Gastrocnemius medialis (tissue), 4 donors: ENCODE measurements at regions not wholly inside any gene's neighbourhood (a gene's known extent, or its start where the extent isn't known, plus 50 kb on each side); places are given as distances from the start of the nearest gene placed in this dataset.

Source experiments
- CTCF ChIP-seq, 5 experiments: fragments of 450-650 bp in 3 of 5; fragments of 200-600 bp in 2 of 5; sonication (generic) in 2 of 5; IDR thresholded peaks in 4 of 5; conservative IDR thresholded peaks in 1 of 5; 1 replicate in 4 of 5; 2 replicates in 1 of 5; pipeline ENCODE4 v1.5.1; 2016 to 2019; ENCODE audit warnings: antibody characterized with exemption in 5 of 5, mild to moderate bottlenecking in 3 of 5, moderate library complexity in 3 of 5
- POLR2A ChIP-seq, 2 donors: fragments of 450-650 bp; IDR thresholded peaks; one replicate each; pipeline ENCODE4 v1.6.1; 2017; ENCODE audit warnings: antibody characterized with exemption in 2 of 2, mild to moderate bottlenecking in 2 of 2, moderate library complexity in 2 of 2

GRCh38 chr17:77596491-77597417, 361.7 kb upstream of the TNRC6C start:
- TF ChIP-seq CTCF (IDR thresholded peaks at IDR 0.05 in 4 of 5, conservative IDR thresholded peaks at IDR 0.05 in 1 of 5) (no peak), POLR2A (IDR thresholded peaks at IDR 0.05) (no peak)
